CD4-positive, alpha-beta T cell (primary cell): ENCODE measurements at regions not wholly inside any gene's neighbourhood (a gene's known extent, or its start where the extent isn't known, plus 50 kb on each side); places are given as distances from the start of the nearest gene placed in this dataset.

ENCODE experiments used
- ATAC-seq: fragments of 200-7000 bp; cut with Tn5 transposase; one replicate; pipeline ENCODE4 v1.10.0; 2022; ENCODE audit warnings: mild to moderate bottlenecking; ENCODE audit not compliant: poor library complexity
- CTCF ChIA-PET: fragments of 350-600 bp; sonication (Branson Sonifier 250); formaldehyde crosslinking; loops from one replicate; lab custom pipeline; 2021; ENCODE audit warnings: antibody characterized with exemption, inconsistent platforms; lab: Charles Lee
- POLR2A ChIA-PET: fragments of 350-600 bp; sonication (Branson Sonifier 250); formaldehyde crosslinking; loops from one replicate; lab custom pipeline; 2021; ENCODE audit warnings: antibody characterized with exemption, inconsistent platforms; lab: Charles Lee
- DNase-seq, 14 experiments: peaks; one replicate each; pipeline ENCODE4 v3.0.0-alpha.2; 2013 to 2020; ENCODE audit warnings: mixed read lengths in 2 of 14
- H3K27ac ChIP-seq, 2 donors: one replicate each; pipeline versions ENCODE4 v1.5.1 to v1.7.0; 2013; ENCODE audit warnings: low read length in 2 of 2, low read depth in 1 of 2, mild to moderate bottlenecking in 1 of 2
- H3K27me3 ChIP-seq, 2 experiments: 1 replicate in 1 of 2; 2 replicates in 1 of 2; pipeline versions ENCODE4 v1.6.1 to v1.7.0; 2013; ENCODE audit warnings: low read length in 2 of 2, control low read depth in 1 of 2, mild to moderate bottlenecking in 1 of 2, moderate library complexity in 1 of 2; ENCODE audit not compliant: insufficient read depth in 2 of 2, control insufficient read depth in 1 of 2
- H3K36me3 ChIP-seq: one replicate; pipeline ENCODE4 v1.6.1; 2013; ENCODE audit warnings: low read length, control low read depth; ENCODE audit not compliant: insufficient read depth
- H3K4me1 ChIP-seq: one replicate; pipeline ENCODE4 v1.6.1; 2013; ENCODE audit warnings: low read length, control low read depth; ENCODE audit not compliant: insufficient read depth
- H3K4me3 ChIP-seq: one replicate; pipeline ENCODE4 v1.5.1; 2013; ENCODE audit warnings: mild to moderate bottlenecking, low read length, moderate library complexity
- H3K9me3 ChIP-seq, 2 experiments: 1 replicate in 1 of 2; 2 replicates in 1 of 2; pipeline versions ENCODE4 v1.6.1 to v1.7.0; 2013; ENCODE audit warnings: low read length in 2 of 2, mild to moderate bottlenecking in 2 of 2, control low read depth in 1 of 2, moderate library complexity in 1 of 2; ENCODE audit not compliant: control insufficient read depth in 1 of 2, insufficient read depth in 1 of 2
- H3K27ac Mint-ChIP-seq: one replicate; pipeline ENCODE4 v1.8.0; 2020; ENCODE audit warnings: mixed read lengths
- H3K27me3 Mint-ChIP-seq: one replicate; pipeline ENCODE4 v1.8.0; 2021; ENCODE audit warnings: mixed read lengths
- H3K36me3 Mint-ChIP-seq: one replicate; pipeline ENCODE4 v1.8.0; 2021; ENCODE audit warnings: low read depth, mixed read lengths
- H3K4me1 Mint-ChIP-seq: one replicate; pipeline ENCODE4 v1.8.0; 2021; ENCODE audit warnings: low read depth, mixed read lengths
- H3K4me3 Mint-ChIP-seq: one replicate; pipeline ENCODE4 v1.8.0; 2020; ENCODE audit warnings: mild to moderate bottlenecking, mixed read lengths
- H3K9me3 Mint-ChIP-seq: one replicate; pipeline ENCODE4 v1.8.0; 2020; ENCODE audit warnings: mixed read lengths
- CTCF ChIP-seq: fragments of 200-600 bp; IDR thresholded peaks from one replicate; pipeline ENCODE4 v1.8.0; 2022; ENCODE audit warnings: antibody characterized with exemption, mild to moderate bottlenecking
- intact Hi-C, 2 experiments: fragments of 100-400 bp; cut with DNase I in 1 of 2; cut with micrococcal nuclease in 1 of 2; formaldehyde crosslinking; loops; one replicate each; pipeline versions ENCODE4 v1.15.1 to v1.9.0; 2023 to 2025; cut with DNase I, micrococcal nuclease

DNA sequence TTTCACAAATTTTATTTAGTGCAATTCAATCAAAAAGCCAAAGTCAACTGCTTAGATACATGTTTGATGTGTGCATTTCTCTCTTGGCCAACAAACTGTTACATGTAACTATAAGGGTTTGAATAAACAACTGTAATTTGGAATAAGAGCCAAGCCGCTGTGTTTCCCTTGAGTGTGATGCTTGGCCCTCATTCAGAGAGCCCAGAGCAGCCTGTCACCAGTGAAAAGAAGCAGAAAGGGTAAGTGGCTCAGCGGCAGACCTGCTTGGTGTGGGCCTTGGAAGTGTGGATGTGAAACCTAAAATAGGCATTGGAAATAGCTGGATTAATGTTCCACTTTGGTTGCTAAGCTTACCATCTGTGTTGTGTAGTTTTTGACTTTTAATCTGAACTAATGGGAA lies 924.6 kb downstream of the OLFM4 start:
- Mint-ChIP-seq H3K4me3 (no peak overlapping the region), H3K27ac (no peak overlapping the region), H3K27me3 (no peaks in the 10 kb centered on the region), H3K9me3 (peaks cover 11% of the 10 kb centered on the region), H3K4me1 (no peaks in the 10 kb centered on the region), H3K36me3 (no peaks in the 10 kb centered on the region)
- Histone ChIP-seq H3K9me3 (peaks cover 0 to 7% of the 10 kb centered on the region in 2 experiments), H3K27ac (no peak overlapping the region), H3K36me3 (no peaks in the 10 kb centered on the region), H3K27me3 (no peaks in the 10 kb centered on the region), H3K4me1 (no peaks in the 10 kb centered on the region), H3K4me3 (no peak overlapping the region)
- POLR2A ChIA-PET = no interaction called here
- intact Hi-C loops = no loop called here
- TF ChIP-seq CTCF = no peak
- CTCF ChIA-PET = no interaction called here
- DNase-seq = no peak
- ATAC-seq = no peak
